HG03095 (cell line): ENCODE measurements at regions not wholly inside any gene's neighbourhood (a gene's known extent, or its start where the extent isn't known, plus 50 kb on each side); places are given as distances from the start of the nearest gene placed in this dataset.

ENCODE experiments used
- ATAC-seq: cut with Tn5 transposase; IDR thresholded peaks from one replicate; pipeline ENCODE4 v1.9.1; 2021; ENCODE audit warnings: moderate library complexity; ENCODE audit not compliant: unreplicated experiment

- ATAC-seq: no peak
Observed at GRCh38 chr18:47603158-47603557, 327.3 kb downstream of the SMAD2 start.

GRCh38 chr18:47602273-47602897, 328.1 kb downstream of the SMAD2 start:
- ATAC-seq: no peak

GRCh38 chr18:47601581-47602272, 328.7 kb downstream of the SMAD2 start:
- ATAC-seq: no peak

GRCh38 chr18:47595831-47596501, 334.5 kb downstream of the SMAD2 start:
- ATAC-seq: no peak

DNA sequence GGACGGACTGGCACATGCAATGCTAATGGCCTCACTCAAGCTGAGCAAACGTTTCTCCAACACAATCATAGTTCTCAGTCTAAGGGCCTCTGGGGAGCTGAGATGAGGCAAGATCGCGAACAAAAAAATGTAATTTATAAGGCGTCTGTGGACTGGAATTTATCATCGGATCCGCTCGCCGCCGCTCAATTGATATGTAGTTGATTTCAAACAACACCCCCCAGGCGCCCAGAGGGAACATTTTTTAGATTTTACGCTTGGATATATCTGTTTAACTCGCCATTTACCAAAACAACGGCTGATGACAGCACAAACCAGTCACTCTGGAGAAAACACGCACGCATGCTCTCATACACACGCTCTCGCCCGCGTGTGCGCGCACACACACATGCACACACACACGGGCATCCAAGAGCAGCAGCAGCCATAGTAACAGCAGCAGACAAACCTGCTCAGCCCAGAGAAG, 335.8 kb downstream of the SMAD2 start:
- ATAC-seq: no peak

GRCh38 chr18:47593744-47594472, 336.6 kb downstream of the SMAD2 start:
- no peak for ATAC-seq

- no peak for ATAC-seq
Observed at GRCh38 chr18:47591429-47591828, 339.0 kb downstream of the SMAD2 start.

GRCh38 chr18:47587587-47587986, 336.1 kb upstream of the SKOR2 start:
- no peak for ATAC-seq

GRCh38 chr18:47586418-47587070, 335.1 kb upstream of the SKOR2 start:
- ATAC-seq: no peak

GRCh38 chr18:47585914-47586313, 334.5 kb upstream of the SKOR2 start:
- no peak for ATAC-seq

DNA sequence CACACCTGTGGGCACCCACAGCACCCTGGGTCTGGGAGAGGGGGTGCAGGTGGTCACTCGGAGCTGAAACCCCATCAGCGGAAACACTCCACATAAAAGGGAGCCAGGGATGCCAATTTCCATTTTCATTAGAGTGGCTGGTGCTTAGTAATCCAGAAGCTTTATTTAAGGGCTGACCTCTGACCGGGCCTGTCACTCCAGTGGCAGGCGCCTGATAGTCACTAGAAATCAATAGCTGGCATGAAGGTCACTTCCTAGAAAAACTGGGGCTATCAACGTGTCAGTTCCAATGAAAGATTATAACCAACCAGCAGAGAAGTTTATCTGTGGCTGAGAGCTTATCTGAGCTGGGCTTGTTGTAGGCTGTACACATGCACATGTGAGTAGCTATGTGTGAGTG, 333.7 kb upstream of the SKOR2 start:
- ATAC-seq: no peak

GRCh38 chr18:47582093-47582492, 330.6 kb upstream of the SKOR2 start:
- ATAC-seq: no peak

DNA sequence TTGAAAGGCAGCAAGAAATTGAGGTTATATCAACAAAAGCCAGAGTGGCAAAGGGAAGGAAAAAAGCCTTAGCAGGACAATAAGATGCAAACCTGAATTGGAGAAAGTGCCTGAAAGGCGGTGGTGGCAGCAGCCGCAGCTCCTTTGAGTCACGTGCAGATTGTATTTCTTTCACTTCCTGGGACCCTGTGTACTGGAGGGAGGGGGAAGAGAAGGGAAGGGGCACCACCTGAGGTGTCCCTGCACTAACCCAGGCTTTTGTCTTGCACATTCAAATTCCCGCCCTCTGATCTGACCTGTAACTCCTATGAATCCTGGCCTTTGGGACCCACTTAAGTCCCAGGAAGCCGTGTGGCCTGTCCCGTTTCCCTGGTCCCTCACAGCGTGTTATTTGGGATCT, 326.1 kb upstream of the SKOR2 start:
- ATAC-seq: no peak

DNA sequence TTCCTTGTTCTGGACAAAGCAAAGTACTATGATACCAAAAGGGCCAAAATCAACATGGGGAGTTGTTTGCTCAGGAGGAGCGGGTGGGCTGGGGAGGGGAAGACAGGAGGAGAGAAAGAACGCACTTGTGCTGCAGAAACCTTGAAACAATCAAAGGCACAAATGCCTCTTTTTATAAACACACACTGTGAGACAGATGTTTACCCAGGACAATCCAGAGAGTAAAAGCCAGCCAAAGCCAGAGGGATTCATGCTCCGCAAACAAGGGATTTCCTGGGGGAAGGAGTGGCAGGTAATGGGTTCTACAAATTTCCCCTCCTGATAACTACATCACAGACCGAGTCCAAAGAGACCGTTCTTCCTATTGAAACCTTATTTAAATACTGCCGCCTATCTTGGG, 323.5 kb upstream of the SKOR2 start:
- ATAC-seq: no peak

- ATAC-seq: no peak
Observed at GRCh38 chr18:47571957-47572356, 320.5 kb upstream of the SKOR2 start.

DNA sequence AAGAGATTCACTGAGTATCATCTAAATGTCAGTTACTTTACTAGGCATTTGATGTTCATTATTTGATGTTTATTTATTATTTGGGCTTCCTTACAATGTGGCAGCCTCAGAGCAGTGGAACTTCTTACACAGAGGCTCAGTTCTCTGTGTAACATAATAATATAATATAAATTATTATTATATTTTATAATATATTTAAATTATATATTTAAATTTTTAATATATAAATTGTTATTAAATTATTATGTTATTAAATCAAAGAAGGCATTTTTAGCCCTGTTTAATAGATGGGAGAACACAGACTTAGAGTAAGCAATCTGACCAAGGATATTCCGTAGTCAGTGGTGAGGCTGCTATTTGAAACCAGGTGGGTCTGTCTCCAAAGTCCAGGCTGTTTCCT, 315.3 kb upstream of the SKOR2 start:
- ATAC-seq: no peak

GRCh38 chr18:47560723-47561715, 309.6 kb upstream of the SKOR2 start:
- ATAC-seq: no peak

- no peak for ATAC-seq
Observed at GRCh38 chr18:47558110-47558750, 306.8 kb upstream of the SKOR2 start.

DNA sequence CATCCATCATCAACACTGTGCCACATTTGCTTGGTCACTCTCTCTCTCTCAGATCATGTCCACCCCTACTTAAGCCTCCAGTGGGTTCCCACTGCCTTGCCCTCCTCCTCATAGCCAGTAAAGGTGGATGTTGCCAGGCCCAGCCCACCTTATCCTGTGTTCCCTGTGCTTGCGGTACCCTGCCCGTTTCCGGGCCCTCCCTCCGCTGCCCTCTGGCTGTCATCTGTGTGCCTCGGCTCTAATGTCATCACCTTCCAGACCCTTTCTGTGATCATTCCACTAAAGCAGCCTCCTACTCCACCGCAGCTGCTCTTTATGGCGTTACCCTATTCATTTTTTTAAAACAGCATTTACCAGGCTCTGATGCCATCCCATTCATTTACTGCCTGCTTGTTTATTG, 305.7 kb upstream of the SKOR2 start:
- no peak for ATAC-seq
